Retina (tissue), 1 donor: ENCODE measurements at regions not wholly inside any gene's neighbourhood (a gene's known extent, or its start where the extent isn't known, plus 50 kb on each side); places are given as distances from the start of the nearest gene placed in this dataset.
"Not testable (repeated sequence)": the region's sequence is repeated elsewhere in the genome, so short reads cannot be mapped to it uniquely, and the experiment has no call there.

ENCODE experiments used
- DNase-seq: peaks from one replicate; pipeline ENCODE4 v3.0.0-alpha.2; 2016

GRCh38 chr1:21385022-21385421 lies 54.9 kb upstream of the NBPF3 start:
- DNase-seq = no peak

- peak; percentile 43 for DNase-seq
Observed at GRCh38 chr1:21384620-21385019, 55.3 kb upstream of the NBPF3 start.

GRCh38 chr1:21383785-21384401 lies 56.0 kb upstream of the NBPF3 start:
- no peak for DNase-seq

GRCh38 chr1:21381354-21381753 lies 58.6 kb upstream of the NBPF3 start:
- no peak for DNase-seq

GRCh38 chr1:21380147-21380546 lies 59.8 kb upstream of the NBPF3 start:
- DNase-seq = not testable (repeated sequence)

- DNase-seq = no peak
Observed at GRCh38 chr1:21379571-21379970, 60.4 kb upstream of the NBPF3 start.

- no peak for DNase-seq
Observed at GRCh38 chr1:21378705-21379494, 61.0 kb upstream of the NBPF3 start.

GRCh38 chr1:21372383-21372782 lies 67.6 kb upstream of the NBPF3 start:
- no peak for DNase-seq

GRCh38 chr1:21369905-21370304 lies 70.0 kb upstream of the NBPF3 start:
- DNase-seq = no peak

- peak; percentile 82 for DNase-seq
Observed at GRCh38 chr1:21368515-21369289, 71.2 kb upstream of the NBPF3 start.

- DNase-seq = not testable (repeated sequence)
Observed at GRCh38 chr1:21367973-21368514, 71.9 kb upstream of the NBPF3 start.

- DNase-seq = no peak
Observed at GRCh38 chr1:21366288-21366687, 73.6 kb upstream of the NBPF3 start.

- no peak for DNase-seq
Observed at GRCh38 chr1:21365036-21365435, 74.8 kb upstream of the ECE1 start.

GRCh38 chr1:21362096-21362495 lies 71.8 kb upstream of the ECE1 start:
- no peak for DNase-seq

- DNase-seq = no peak
Observed at GRCh38 chr1:21361506-21361905, 71.2 kb upstream of the ECE1 start.

GRCh38 chr1:21357161-21357560 lies 66.9 kb upstream of the ECE1 start:
- no peak for DNase-seq

GRCh38 chr1:21355956-21356355 lies 65.7 kb upstream of the ECE1 start:
- DNase-seq = no peak

- DNase-seq = no peak
Observed at GRCh38 chr1:21352586-21352985, 62.3 kb upstream of the ECE1 start.

- no peak for DNase-seq
Observed at GRCh38 chr1:21351901-21352300, 61.6 kb upstream of the ECE1 start.

- DNase-seq = peak; percentile 88
Observed at GRCh38 chr1:21350202-21350885, 60.1 kb upstream of the ECE1 start.

GRCh38 chr1:21349693-21350092 lies 59.4 kb upstream of the ECE1 start:
- no peak for DNase-seq

- DNase-seq = no peak
Observed at GRCh38 chr1:21347072-21347581, 56.9 kb upstream of the ECE1 start.
